Ishikawa (cell line): ENCODE measurements at regions not wholly inside any gene's neighbourhood (a gene's known extent, or its start where the extent isn't known, plus 50 kb on each side); places are given as distances from the start of the nearest gene placed in this dataset.

ENCODE experiments used
- CEBPB ChIP-seq: IDR thresholded peaks from 2 replicates; pipeline ENCODE4 v1.6.1; 2012
- CREB1 ChIP-seq: IDR thresholded peaks from 2 replicates; pipeline ENCODE4 v1.6.1; 2012; ENCODE audit warnings: low read depth
- EGR1 ChIP-seq: IDR thresholded peaks from 2 replicates; pipeline ENCODE4 v1.6.1; 2012
- EP300 ChIP-seq: IDR thresholded peaks from 2 replicates; pipeline ENCODE4 v1.6.1; 2012; ENCODE audit warnings: borderline replicate concordance
- FOXM1 ChIP-seq: IDR thresholded peaks from 2 replicates; pipeline ENCODE4 v1.6.1; 2012; ENCODE audit warnings: low read depth, borderline replicate concordance
- NFIC ChIP-seq: IDR thresholded peaks from 2 replicates; pipeline ENCODE4 v1.6.1; 2012
- RAD21 ChIP-seq: IDR thresholded peaks from 2 replicates; pipeline ENCODE4 v1.6.1; 2012; ENCODE audit warnings: low read depth
- TAF1 ChIP-seq: IDR thresholded peaks from 2 replicates; pipeline ENCODE4 v1.6.1; 2012; ENCODE audit warnings: low read depth, mild to moderate bottlenecking
- TCF12 ChIP-seq: IDR thresholded peaks from 2 replicates; pipeline ENCODE4 v1.6.1; 2012; ENCODE audit warnings: low read depth
- TEAD4 ChIP-seq: IDR thresholded peaks from 2 replicates; pipeline ENCODE4 v1.6.1; 2012
- YY1 ChIP-seq: IDR thresholded peaks from 2 replicates; pipeline ENCODE4 v1.6.1; 2012; ENCODE audit warnings: low read depth
- ZBTB7A ChIP-seq: IDR thresholded peaks from 2 replicates; pipeline ENCODE4 v1.6.1; 2012; ENCODE audit warnings: low read depth
- TF ChIP-seq, protein P1 (sequence below): IDR thresholded peaks from 2 replicates; pipeline ENCODE4 v1.6.1; 2012
- TF ChIP-seq, protein P2 (sequence below): IDR thresholded peaks from 2 replicates; pipeline ENCODE4 v1.6.1; 2012
- TF ChIP-seq, protein P3 (sequence below): IDR thresholded peaks from 2 replicates; pipeline ENCODE4 v1.6.1; 2012; ENCODE audit warnings: low read depth, mild to moderate bottlenecking

DNA sequence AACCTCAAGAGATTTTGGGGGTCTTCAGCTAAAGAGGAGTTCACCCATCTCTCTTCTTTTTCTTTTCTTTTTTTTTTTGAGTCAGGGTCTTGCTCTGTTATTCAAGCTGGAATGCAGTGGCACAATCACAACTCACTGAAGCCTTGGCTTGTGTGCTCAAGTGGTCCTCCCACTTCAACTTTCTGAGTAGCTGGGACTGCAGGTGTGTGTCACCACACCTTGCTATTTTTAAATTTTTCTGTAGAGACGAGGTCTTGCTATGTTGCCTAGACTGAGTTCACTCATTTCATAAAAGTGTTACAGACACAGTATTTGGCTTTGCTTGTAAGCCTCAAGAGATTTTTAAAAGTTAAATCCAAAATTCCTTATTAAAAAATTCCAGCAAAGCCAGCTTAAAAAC, 71.7 kb downstream of the OXSM start:
- TF ChIP-seq TCF12 = no peak
- no peak for TF ChIP-seq TEAD4
- TF ChIP-seq NFIC = no peak
- TF ChIP-seq, protein P1, sequence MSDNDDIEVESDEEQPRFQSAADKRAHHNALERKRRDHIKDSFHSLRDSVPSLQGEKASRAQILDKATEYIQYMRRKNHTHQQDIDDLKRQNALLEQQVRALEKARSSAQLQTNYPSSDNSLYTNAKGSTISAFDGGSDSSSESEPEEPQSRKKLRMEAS = no peak
- TF ChIP-seq RAD21 = no peak
- TF ChIP-seq CREB1 = no peak
- TF ChIP-seq YY1 = no peak
- TF ChIP-seq TAF1 = no peak
- TF ChIP-seq FOXM1 = no peak
- TF ChIP-seq, protein P2, sequence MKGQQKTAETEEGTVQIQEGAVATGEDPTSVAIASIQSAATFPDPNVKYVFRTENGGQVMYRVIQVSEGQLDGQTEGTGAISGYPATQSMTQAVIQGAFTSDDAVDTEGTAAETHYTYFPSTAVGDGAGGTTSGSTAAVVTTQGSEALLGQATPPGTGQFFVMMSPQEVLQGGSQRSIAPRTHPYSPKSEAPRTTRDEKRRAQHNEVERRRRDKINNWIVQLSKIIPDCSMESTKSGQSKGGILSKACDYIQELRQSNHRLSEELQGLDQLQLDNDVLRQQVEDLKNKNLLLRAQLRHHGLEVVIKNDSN = no peak
- TF ChIP-seq EP300 = no peak
- TF ChIP-seq ZBTB7A = no peak
- TF ChIP-seq, protein P3, sequence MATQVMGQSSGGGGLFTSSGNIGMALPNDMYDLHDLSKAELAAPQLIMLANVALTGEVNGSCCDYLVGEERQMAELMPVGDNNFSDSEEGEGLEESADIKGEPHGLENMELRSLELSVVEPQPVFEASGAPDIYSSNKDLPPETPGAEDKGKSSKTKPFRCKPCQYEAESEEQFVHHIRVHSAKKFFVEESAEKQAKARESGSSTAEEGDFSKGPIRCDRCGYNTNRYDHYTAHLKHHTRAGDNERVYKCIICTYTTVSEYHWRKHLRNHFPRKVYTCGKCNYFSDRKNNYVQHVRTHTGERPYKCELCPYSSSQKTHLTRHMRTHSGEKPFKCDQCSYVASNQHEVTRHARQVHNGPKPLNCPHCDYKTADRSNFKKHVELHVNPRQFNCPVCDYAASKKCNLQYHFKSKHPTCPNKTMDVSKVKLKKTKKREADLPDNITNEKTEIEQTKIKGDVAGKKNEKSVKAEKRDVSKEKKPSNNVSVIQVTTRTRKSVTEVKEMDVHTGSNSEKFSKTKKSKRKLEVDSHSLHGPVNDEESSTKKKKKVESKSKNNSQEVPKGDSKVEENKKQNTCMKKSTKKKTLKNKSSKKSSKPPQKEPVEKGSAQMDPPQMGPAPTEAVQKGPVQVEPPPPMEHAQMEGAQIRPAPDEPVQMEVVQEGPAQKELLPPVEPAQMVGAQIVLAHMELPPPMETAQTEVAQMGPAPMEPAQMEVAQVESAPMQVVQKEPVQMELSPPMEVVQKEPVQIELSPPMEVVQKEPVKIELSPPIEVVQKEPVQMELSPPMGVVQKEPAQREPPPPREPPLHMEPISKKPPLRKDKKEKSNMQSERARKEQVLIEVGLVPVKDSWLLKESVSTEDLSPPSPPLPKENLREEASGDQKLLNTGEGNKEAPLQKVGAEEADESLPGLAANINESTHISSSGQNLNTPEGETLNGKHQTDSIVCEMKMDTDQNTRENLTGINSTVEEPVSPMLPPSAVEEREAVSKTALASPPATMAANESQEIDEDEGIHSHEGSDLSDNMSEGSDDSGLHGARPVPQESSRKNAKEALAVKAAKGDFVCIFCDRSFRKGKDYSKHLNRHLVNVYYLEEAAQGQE = no peak
- TF ChIP-seq CEBPB = no peak
- no peak for TF ChIP-seq EGR1

DNA sequence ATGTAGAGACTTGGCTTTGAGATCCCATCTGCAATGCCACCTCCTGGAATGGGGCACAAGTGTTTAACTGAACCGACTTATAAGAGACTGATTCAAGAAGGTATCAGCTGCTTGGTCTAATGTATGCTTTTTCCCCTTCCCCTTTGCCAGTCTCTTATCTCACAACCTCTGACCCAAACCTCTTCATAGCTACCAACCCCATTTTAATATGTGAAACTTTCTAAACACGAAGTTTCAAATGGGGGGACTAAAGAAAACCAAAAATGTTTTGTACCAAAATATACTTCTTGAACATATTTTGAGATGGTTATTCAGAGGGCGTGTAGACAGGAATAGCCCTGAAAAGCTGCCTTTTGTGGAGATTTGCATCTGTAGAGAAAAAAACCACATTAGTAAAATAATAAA, 73.1 kb downstream of the OXSM start:
- TF ChIP-seq RAD21 (no peak), CEBPB (no peak), NFIC (no peak), TEAD4 (no peak), CREB1 (no peak), EP300 (no peak), EGR1 (no peak), YY1 (no peak), ZBTB7A (no peak), TCF12 (no peak)
- TF ChIP-seq, protein P2 = no peak
- TF ChIP-seq, protein P3 = no peak
- TF ChIP-seq, protein P1 = no peak

DNA sequence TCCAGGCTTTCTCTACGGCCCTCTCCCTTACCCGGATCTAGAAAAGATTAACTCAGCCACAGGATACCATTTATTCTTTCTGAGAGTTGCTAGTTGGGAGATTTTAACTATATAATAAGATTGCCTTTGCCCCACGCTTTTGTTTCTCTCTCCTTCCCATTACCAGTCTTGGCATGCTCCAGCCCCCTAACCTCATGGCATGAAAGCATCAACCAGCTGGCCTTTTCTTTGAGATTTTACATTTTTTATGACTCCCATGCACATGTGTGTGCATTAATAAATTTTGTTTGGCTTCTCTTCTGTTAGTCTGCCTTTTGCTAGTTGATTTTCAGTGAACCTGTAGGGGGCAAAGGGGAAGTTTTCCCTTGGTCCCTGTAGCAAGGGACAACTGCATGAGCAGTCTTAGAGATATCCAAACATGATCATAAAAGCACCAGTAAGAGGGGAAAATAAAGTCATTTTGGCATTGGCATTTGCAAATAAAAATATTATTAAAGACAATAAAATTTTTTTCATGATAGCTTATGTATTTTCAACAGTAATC, 73.6 kb downstream of the OXSM start:
- TF ChIP-seq, protein P3 = no peak
- TF ChIP-seq ZBTB7A = no peak
- TF ChIP-seq EP300 = no peak
- no peak for TF ChIP-seq CEBPB
- no peak for TF ChIP-seq RAD21
- TF ChIP-seq, protein P2 = no peak
- TF ChIP-seq NFIC = no peak

DNA sequence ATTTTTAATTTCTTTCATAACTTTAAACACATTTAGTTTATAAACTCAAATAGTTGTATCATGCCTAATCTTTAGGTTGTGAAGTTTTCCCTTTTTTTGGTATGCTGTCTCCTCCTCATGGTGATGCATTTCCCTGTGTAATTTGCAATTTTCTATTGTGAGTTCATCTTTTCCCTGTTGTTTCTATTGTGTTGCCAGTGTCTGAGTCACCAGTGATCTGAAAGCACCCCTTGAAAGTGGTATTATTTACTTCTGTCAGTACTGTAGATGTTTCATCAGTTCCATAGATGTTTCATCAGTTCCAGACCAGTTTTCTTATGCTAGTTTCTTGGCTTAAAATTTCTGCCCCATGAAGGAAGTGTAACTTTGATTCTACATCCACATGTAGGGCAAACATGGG, 80.6 kb downstream of the OXSM start:
- no peak for TF ChIP-seq NFIC
- no peak for TF ChIP-seq CREB1
- no peak for TF ChIP-seq FOXM1
- TF ChIP-seq EGR1 = no peak
- no peak for TF ChIP-seq CEBPB
- no peak for TF ChIP-seq TEAD4
